Esophagus squamous epithelium (tissue), 5 donors: ENCODE measurements at regions not wholly inside any gene's neighbourhood (a gene's known extent, or its start where the extent isn't known, plus 50 kb on each side); places are given as distances from the start of the nearest gene placed in this dataset.

ENCODE experiments used
- DNase-seq: peaks from one replicate; lab custom pipeline; 2025; lab: John Stamatoyannopoulos, UW
- H3K27ac ChIP-seq, 4 donors: fragments of 200-600 bp; sonication (generic); one replicate each; pipeline ENCODE4 v1.5.1; 2016 to 2019; ENCODE audit warnings: mild to moderate bottlenecking in 1 of 4
- H3K27me3 ChIP-seq, 4 donors: fragments of 200-600 bp; sonication (generic); 1 replicate in 3 of 4; 2 replicates in 1 of 4; pipeline versions ENCODE4 v1.5.1 to v1.6.0; 2017 to 2021; ENCODE audit warnings: antibody characterized with exemption in 1 of 4
- H3K36me3 ChIP-seq, 3 donors: fragments of 200-600 bp; sonication (generic); one replicate each; pipeline ENCODE4 v1.5.1; 2016 to 2019
- H3K4me1 ChIP-seq, 3 donors: fragments of 200-600 bp; sonication (generic); one replicate each; pipeline ENCODE4 v1.5.1; 2017 to 2019
- H3K4me3 ChIP-seq, 4 donors: fragments of 200-600 bp; sonication (generic); 1 replicate in 3 of 4; 2 replicates in 1 of 4; pipeline ENCODE4 v1.5.1; 2016 to 2019; ENCODE audit warnings: mild to moderate bottlenecking in 2 of 4, moderate library complexity in 1 of 4
- H3K9me3 ChIP-seq, 3 donors: fragments of 200-600 bp; sonication (generic); one replicate each; pipeline ENCODE4 v1.5.1; 2016 to 2019
- POLR2A ChIP-seq, 4 donors: fragments of 450-650 bp; IDR thresholded peaks; one replicate each; pipeline ENCODE4 v1.6.1; 2017; ENCODE audit warnings: antibody characterized with exemption in 4 of 4, mild to moderate bottlenecking in 4 of 4, moderate library complexity in 3 of 4
- WGBS, 2 donors: methylation state at CpG; one replicate each; pipeline ENCODE4 v1.1.5; 2018; 5-methylcytosine and 5-hydroxymethylcytosine counted together
- intact Hi-C: fragments of 100-400 bp; cut with DNase I; formaldehyde crosslinking; loops from one replicate; pipeline ENCODE4 v1.15.0; 2022
- TF ChIP-seq, protein P1 (sequence below), 6 experiments: fragments of 450-650 bp in 4 of 6; fragments of 200-600 bp in 2 of 6; sonication (generic) in 2 of 6; IDR thresholded peaks; one replicate each; pipeline ENCODE4 v1.5.1; 2016 to 2019; ENCODE audit warnings: antibody characterized with exemption in 6 of 6, mild to moderate bottlenecking in 4 of 6, moderate library complexity in 4 of 6
- donor health status: DM: yes; HTN: yes; CAD: no.

DNA sequence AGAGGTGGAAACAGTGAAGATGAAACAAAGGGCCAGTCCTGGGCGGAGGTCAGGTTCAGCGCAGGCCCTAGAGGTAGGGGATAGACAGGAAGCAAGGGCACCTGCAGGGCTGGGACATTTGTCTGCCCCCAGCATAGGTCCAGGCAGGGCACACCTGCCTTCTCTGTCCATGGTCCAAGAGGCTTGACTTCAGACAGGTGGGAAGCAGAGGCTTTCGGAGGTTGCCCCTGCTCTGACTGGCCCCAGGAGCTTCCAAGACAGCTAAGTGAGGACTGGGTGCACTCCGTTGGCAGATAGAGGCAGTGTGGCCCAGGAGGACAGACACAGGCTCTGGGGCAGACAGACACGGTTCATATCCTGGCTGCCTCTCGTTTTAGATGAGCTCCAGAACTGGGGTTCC is 71.6 kb upstream of the GRB10 start:
- intact Hi-C loops: no loop called here
- 85 to 100% methylated on average over 2 of the region's 6 CpGs for WGBS, 2 donors
- TF ChIP-seq, protein P1, sequence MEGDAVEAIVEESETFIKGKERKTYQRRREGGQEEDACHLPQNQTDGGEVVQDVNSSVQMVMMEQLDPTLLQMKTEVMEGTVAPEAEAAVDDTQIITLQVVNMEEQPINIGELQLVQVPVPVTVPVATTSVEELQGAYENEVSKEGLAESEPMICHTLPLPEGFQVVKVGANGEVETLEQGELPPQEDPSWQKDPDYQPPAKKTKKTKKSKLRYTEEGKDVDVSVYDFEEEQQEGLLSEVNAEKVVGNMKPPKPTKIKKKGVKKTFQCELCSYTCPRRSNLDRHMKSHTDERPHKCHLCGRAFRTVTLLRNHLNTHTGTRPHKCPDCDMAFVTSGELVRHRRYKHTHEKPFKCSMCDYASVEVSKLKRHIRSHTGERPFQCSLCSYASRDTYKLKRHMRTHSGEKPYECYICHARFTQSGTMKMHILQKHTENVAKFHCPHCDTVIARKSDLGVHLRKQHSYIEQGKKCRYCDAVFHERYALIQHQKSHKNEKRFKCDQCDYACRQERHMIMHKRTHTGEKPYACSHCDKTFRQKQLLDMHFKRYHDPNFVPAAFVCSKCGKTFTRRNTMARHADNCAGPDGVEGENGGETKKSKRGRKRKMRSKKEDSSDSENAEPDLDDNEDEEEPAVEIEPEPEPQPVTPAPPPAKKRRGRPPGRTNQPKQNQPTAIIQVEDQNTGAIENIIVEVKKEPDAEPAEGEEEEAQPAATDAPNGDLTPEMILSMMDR (IDR thresholded peaks at IDR 0.05): no peak
- Histone ChIP-seq H3K4me1 (no peaks in the 10 kb centered on the region), H3K27ac (no peak overlapping the region), H3K4me3 (no peak overlapping the region), H3K9me3 (no peaks in the 10 kb centered on the region), H3K36me3 (no peaks in the 10 kb centered on the region), H3K27me3 (no peaks in the 10 kb centered on the region)
- no peak for DNase-seq

DNA sequence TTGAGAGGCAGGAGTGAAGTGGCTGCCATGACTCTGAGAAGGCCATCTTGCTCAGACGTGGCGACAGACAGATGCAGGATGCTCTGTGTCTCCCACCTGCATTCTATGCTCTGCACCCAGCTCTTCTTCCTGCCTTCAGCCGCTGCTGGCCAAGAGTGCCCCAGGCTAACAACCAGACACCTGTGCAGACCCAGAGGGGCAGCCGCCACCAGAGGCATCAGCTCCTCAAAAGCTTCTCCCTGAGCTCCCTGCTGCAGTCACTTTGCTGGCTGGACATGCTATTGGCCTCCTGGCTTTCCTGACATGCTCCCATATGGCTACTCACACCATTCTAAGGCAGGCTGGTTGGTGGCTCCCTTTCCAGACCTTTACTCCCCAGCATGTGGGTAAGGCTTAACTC is 70.6 kb upstream of the GRB10 start:
- intact Hi-C loops: no loop called here
- TF ChIP-seq, protein P1 (IDR thresholded peaks at IDR 0.05): no peak
- no peak for TF ChIP-seq POLR2A (IDR thresholded peaks at IDR 0.05)
- Histone ChIP-seq H3K4me3 (no peak overlapping the region), H3K36me3 (no peaks in the 10 kb centered on the region), H3K9me3 (no peaks in the 10 kb centered on the region), H3K27me3 (no peaks in the 10 kb centered on the region), H3K4me1 (no peaks in the 10 kb centered on the region), H3K27ac (no peak overlapping the region)
- DNase-seq: no peak
- WGBS, 2 donors: 31 to 76% methylated on average over 2 of the region's 4 CpGs

DNA sequence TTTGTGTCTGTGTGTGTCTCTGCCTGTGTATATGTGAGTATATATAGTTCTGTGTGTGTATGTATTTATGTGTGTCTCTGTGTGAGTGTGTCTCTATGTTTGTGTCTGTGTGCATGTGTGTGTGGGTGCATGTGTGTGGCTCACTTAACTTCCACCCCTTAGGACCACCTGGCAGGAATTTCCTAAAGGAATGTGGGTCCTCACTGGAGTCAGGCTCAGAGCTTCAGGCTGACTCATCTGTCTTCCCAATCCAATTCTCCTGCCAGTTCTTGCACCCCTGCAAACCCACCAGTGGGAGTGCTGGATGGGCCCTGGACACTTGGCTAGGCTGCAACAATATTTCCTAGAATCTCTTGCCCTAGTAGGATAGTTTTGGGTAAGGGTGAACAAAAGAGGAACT is 70.2 kb upstream of the GRB10 start:
- intact Hi-C loops: no loop called here
- no peak for DNase-seq

DNA sequence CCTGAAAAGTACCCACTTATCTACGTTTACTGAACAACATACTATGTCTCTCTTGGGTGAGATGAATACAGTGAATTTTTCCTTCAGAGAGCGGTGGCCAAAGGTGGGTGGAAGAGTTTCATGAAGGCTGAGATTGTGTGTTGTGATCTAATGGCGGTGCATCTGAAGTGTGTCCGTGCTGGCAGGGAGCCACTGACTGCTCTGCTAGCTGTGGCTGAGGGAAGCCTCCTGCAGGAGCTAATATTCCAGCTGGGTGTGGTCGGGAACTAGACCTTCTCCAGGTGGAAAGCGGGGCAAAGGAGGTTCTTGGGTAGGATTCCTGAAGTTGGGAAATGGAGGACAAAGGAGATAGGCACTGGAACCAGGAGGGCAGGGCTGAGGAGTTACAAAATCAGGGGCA is 69.2 kb upstream of the GRB10 start:
- Histone ChIP-seq H3K36me3 (no peaks in the 10 kb centered on the region), H3K9me3 (no peaks in the 10 kb centered on the region), H3K4me1 (no peaks in the 10 kb centered on the region), H3K4me3 (no peak overlapping the region), H3K27me3 (no peaks in the 10 kb centered on the region), H3K27ac (no peak overlapping the region)
- no peak for DNase-seq
- no peak for TF ChIP-seq POLR2A (IDR thresholded peaks at IDR 0.05)
- TF ChIP-seq, protein P1 (IDR thresholded peaks at IDR 0.05): no peak
- intact Hi-C loops: no loop called here
- 48 to 84% methylated on average over 6 of the region's 6 CpGs for WGBS, 2 donors

More for the DNA sequence above, 70.2 kb upstream of the GRB10 start:
- Histone ChIP-seq H3K27ac (no peak overlapping the region), H3K9me3 (no peaks in the 10 kb centered on the region), H3K4me3 (no peak overlapping the region), H3K27me3 (no peaks in the 10 kb centered on the region), H3K36me3 (no peaks in the 10 kb centered on the region), H3K4me1 (no peaks in the 10 kb centered on the region)
- TF ChIP-seq, protein P1 (IDR thresholded peaks at IDR 0.05): no peak
- TF ChIP-seq POLR2A (IDR thresholded peaks at IDR 0.05): no peak

DNA sequence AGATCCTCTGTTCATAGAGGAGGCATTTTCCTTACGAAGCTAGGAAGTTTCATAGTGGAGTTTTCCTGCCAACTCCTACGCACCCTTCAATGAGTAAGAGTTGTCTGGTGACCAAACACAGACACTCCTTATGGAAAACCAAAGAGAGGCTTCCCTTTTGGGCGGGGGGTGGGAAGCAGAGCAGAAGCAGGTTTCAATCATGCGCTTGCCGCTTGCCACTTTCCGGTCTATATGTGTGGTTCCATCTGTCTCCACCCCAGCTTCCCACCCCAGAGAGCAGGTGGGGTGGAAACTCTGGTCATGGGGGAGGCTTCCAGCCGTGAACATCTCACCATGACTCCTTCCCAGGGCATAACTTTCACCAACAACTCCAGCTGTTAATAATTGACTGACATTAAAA is 68.8 kb upstream of the GRB10 start:
- DNase-seq: no peak
- Histone ChIP-seq H3K4me3 (no peak overlapping the region), H3K4me1 (no peaks in the 10 kb centered on the region), H3K27me3 (no peaks in the 10 kb centered on the region), H3K27ac (no peak overlapping the region), H3K36me3 (no peaks in the 10 kb centered on the region), H3K9me3 (no peaks in the 10 kb centered on the region)
- 68 to 89% methylated on average over 5 to 7 of the region's 7 CpGs for WGBS, 2 donors
- intact Hi-C loops: no loop called here
- TF ChIP-seq POLR2A (IDR thresholded peaks at IDR 0.05): no peak
- TF ChIP-seq, protein P1 (IDR thresholded peaks at IDR 0.05): no peak
